ENCODE measurements at regions not wholly inside any gene's neighbourhood (a gene's known extent, or its start where the extent isn't known, plus 50 kb on each side); places are given as distances from the start of the nearest gene placed in this dataset.

DNA sequence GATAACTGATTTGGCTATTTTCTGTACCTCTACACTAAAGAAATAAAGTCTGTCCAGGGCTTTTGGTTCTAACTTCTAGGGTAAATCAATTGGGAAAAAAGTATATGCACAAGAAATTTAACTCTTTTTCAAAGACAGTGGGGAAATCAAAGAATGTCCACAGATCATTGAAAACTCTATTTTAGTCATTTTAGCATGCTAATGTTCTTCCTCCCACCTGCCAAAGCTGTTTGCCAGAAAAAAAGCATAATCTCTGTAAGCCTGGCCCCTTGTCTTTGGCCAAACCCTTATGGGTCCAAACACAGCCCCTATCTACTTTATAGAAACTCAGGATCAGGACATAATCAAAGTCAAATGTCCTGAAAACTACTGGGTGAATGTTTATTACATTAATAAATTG is 302.2 kb upstream of the ESRRG start:
- TF ChIP-seq, protein P1, sequence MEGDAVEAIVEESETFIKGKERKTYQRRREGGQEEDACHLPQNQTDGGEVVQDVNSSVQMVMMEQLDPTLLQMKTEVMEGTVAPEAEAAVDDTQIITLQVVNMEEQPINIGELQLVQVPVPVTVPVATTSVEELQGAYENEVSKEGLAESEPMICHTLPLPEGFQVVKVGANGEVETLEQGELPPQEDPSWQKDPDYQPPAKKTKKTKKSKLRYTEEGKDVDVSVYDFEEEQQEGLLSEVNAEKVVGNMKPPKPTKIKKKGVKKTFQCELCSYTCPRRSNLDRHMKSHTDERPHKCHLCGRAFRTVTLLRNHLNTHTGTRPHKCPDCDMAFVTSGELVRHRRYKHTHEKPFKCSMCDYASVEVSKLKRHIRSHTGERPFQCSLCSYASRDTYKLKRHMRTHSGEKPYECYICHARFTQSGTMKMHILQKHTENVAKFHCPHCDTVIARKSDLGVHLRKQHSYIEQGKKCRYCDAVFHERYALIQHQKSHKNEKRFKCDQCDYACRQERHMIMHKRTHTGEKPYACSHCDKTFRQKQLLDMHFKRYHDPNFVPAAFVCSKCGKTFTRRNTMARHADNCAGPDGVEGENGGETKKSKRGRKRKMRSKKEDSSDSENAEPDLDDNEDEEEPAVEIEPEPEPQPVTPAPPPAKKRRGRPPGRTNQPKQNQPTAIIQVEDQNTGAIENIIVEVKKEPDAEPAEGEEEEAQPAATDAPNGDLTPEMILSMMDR (IDR thresholded peaks at IDR 0.05) = no peak
- TF ChIP-seq POLR2A (IDR thresholded peaks at IDR 0.05) = no peak
- H3K4me3 ChIP-seq (ENCODE audit: low read depth, poor library complexity, severe bottlenecking) = no peak overlapping the region
- DNase-seq (ENCODE audit: low spot score in 2 of 2) = no peak
- intact Hi-C loops (cut with DNase I; ENCODE audit: low total_unique reads) = no loop called here

DNA sequence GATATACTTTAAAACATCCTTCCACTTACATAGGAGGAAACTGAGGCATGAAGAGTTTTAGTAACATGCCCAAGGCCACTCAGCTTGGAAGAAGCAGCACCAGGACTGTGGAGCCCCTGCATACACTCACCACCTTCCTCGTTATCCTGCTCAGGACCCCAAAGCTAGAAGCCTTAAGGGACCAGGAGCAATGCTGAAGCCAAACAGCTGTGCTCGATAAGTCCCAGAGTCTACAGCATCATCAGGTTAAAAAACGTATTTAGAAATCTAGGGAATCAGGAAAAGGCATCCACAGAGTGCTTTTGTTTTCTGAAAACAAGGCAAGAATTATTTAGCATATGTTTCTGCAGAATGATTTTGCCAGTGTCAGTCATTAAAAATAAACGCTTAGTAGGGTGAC is 301.7 kb upstream of the ESRRG start:
- intact Hi-C loops (cut with DNase I; ENCODE audit: low total_unique reads) = no loop called here
- DNase-seq (ENCODE audit: low spot score in 2 of 2) = no peak
- no peak for TF ChIP-seq POLR2A (IDR thresholded peaks at IDR 0.05)
- TF ChIP-seq, protein P1 (IDR thresholded peaks at IDR 0.05) = no peak
- 84% methylated on average over 4 of the region's 4 CpGs for WGBS, 2 donors
- no peak overlapping the region for H3K4me3 ChIP-seq (ENCODE audit: low read depth, poor library complexity, severe bottlenecking)

DNA sequence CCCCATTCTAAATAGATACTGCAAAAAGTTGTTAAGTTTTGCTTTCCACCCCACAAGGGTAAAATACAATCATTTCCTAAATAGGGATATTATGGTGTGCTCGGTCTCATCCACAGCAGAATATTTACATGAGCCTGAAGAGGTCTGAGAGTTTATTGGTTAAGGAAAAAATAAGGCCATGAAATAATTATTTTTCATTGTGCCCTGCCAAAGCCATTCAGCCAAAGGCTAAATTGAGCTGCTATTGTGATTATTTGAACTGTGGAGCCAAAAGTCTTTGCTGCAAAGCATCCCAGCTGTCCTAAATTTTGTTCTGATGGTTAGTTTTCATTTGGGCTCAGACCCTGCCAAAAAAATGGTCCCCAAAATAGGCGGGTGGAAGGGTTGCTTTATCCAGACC is 298.7 kb upstream of the ESRRG start:
- no peak overlapping the region for H3K4me3 ChIP-seq (ENCODE audit: low read depth, poor library complexity, severe bottlenecking)
- intact Hi-C loops (cut with DNase I; ENCODE audit: low total_unique reads) = no loop called here
- 45 to 62% methylated on average over 2 of the region's 2 CpGs for WGBS, 2 donors
- no peak for DNase-seq (ENCODE audit: low spot score in 2 of 2)
- TF ChIP-seq POLR2A (IDR thresholded peaks at IDR 0.05) = no peak
- TF ChIP-seq, protein P1 (IDR thresholded peaks at IDR 0.05) = no peak

DNA sequence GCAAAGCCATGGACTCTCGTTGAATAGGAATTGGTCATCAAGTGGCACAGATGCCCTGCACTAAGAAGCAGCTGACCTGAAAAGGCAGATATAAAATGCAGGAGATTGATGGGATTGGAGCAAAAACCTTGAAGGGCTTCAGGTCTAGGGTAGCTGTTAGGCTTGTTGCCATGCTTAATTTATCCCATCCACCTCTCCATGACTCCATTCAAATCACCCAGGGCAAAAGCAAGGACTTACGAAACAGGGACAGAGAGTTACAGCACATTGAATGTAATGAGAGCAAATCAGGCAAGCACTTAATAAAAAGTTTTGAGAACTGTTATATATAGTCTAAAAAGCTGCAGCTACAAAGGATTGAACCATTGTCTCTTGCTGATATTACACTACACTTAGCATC is 298.2 kb upstream of the ESRRG start:
- 44 to 61% methylated on average over 2 of the region's 2 CpGs for WGBS, 2 donors

DNA sequence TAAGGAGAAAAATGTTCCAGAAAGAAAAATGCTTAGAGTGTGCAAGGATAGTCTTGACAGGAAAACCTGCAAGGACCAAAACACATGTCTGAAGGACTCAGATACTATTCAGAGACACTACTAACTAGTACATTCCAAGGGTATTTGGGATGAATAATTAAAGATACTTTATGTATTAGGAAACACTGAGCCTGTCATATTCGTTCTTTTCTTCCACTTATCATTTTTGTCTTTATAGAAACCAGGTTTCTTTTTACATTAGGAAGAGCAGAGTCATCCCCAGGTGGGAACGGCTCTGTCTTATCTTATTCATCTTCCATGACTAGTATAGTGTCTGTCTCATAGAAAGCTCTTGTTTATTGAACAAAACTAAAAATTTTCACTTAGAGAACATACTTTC is 296.2 kb upstream of the ESRRG start:
- intact Hi-C loops (cut with DNase I; ENCODE audit: low total_unique reads) = no loop called here
- WGBS, 2 donors = 61% methylated on average over 2 of the region's 2 CpGs
- TF ChIP-seq, protein P1 (IDR thresholded peaks at IDR 0.05) = no peak
- TF ChIP-seq POLR2A (IDR thresholded peaks at IDR 0.05) = no peak
- DNase-seq (ENCODE audit: low spot score in 2 of 2) = no peak
- no peak overlapping the region for H3K4me3 ChIP-seq (ENCODE audit: low read depth, poor library complexity, severe bottlenecking)

More for the DNA sequence above, 298.2 kb upstream of the ESRRG start:
- H3K4me3 ChIP-seq (ENCODE audit: low read depth, poor library complexity, severe bottlenecking) = no peak overlapping the region
- no peak for DNase-seq (ENCODE audit: low spot score in 2 of 2)
- intact Hi-C loops (cut with DNase I; ENCODE audit: low total_unique reads) = no loop called here
- TF ChIP-seq, protein P1 (IDR thresholded peaks at IDR 0.05) = no peak
- TF ChIP-seq POLR2A (IDR thresholded peaks at IDR 0.05) = no peak

DNA sequence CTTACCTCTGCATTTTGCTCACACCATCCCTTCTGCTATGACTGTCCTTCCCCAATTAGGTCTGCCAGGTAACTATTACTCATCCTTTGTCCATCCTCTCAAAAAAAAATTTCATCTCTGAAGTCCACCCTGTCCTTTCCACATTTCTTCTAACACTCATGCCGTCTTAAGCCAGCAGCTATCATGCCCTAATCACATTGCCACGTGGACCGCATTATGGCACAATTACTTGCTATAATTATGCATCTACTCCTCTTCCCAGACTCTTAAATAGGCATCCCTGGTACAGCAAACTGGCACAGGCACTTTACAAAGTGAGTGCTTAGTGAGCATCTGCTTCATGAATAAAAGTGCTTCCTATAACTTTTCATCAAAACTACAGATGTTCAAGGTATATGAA is 295.4 kb upstream of the ESRRG start:
- WGBS, 2 donors = 75 to 76% methylated on average over 3 of the region's 3 CpGs
- no peak overlapping the region for H3K4me3 ChIP-seq (ENCODE audit: low read depth, poor library complexity, severe bottlenecking)
- intact Hi-C loops (cut with DNase I; ENCODE audit: low total_unique reads) = no loop called here
- TF ChIP-seq, protein P1 (IDR thresholded peaks at IDR 0.05) = no peak
- no peak for TF ChIP-seq POLR2A (IDR thresholded peaks at IDR 0.05)
- DNase-seq (ENCODE audit: low spot score in 2 of 2) = no peak
